Neural crest cell (in vitro differentiated cells): ENCODE measurements at regions not wholly inside any gene's neighbourhood (a gene's known extent, or its start where the extent isn't known, plus 50 kb on each side); places are given as distances from the start of the nearest gene placed in this dataset.
A peak's percentile ranks its signal among the peaks of the same experiment; 100 is the strongest.

Experiments
- DNase-seq: peaks from one replicate; pipeline ENCODE4 v3.0.0; 2021; ENCODE audit warnings: low read depth, mixed read lengths, low spot score
- H3K27ac Mint-ChIP-seq: one replicate; pipeline ENCODE4 v1.8.0; 2021; ENCODE audit warnings: mild to moderate bottlenecking, mixed read lengths; ENCODE audit not compliant: unreplicated experiment
- H3K27me3 Mint-ChIP-seq: 2 replicates; pipeline ENCODE4 v1.8.0; 2021; ENCODE audit warnings: low read depth, mild to moderate bottlenecking, mixed read lengths
- H3K36me3 Mint-ChIP-seq: 2 replicates; pipeline ENCODE4 v1.8.0; 2021; ENCODE audit warnings: low read depth, mild to moderate bottlenecking, mixed read lengths
- H3K4me1 Mint-ChIP-seq: 2 replicates; pipeline ENCODE4 v1.8.0; 2021; ENCODE audit warnings: mixed read lengths
- H3K4me3 Mint-ChIP-seq: one replicate; pipeline ENCODE4 v1.8.0; 2021; ENCODE audit warnings: mild to moderate bottlenecking, mixed read lengths
- H3K9me3 Mint-ChIP-seq: 2 replicates; pipeline ENCODE4 v1.8.0; 2021; ENCODE audit warnings: mixed read lengths
- CTCF ChIP-seq: fragments of 200-600 bp; sonication (generic); conservative IDR thresholded peaks from 2 replicates; pipeline ENCODE4 v1.5.0; 2021; ENCODE audit warnings: antibody characterized with exemption, mild to moderate bottlenecking

GRCh38 chr17:79506150-79506870 is 104.5 kb downstream of the RBFOX3 start:
- no peak for DNase-seq
- Mint-ChIP-seq H3K27me3 (no peaks in the 10 kb centered on the region), H3K36me3 (no peaks in the 10 kb centered on the region), H3K4me1 (peaks cover 6% of the 10 kb centered on the region), H3K4me3 (no peak overlapping the region), H3K27ac (peak overlapping the region; percentile 43), H3K9me3 (peaks cover 2% of the 10 kb centered on the region)
- no peak for TF ChIP-seq CTCF

GRCh38 chr17:79505199-79505598 is 105.7 kb downstream of the RBFOX3 start:
- no peak for TF ChIP-seq CTCF
- H3K4me1 Mint-ChIP-seq: peaks cover 15% of the 10 kb centered on the region
- H3K27me3 Mint-ChIP-seq: no peaks in the 10 kb centered on the region
- H3K27ac Mint-ChIP-seq: no peak overlapping the region
- no peaks in the 10 kb centered on the region for H3K36me3 Mint-ChIP-seq
- H3K9me3 Mint-ChIP-seq: no peaks in the 10 kb centered on the region
- DNase-seq: no peak
- H3K4me3 Mint-ChIP-seq: no peak overlapping the region

- Mint-ChIP-seq H3K27ac (no peak overlapping the region), H3K27me3 (no peaks in the 10 kb centered on the region), H3K36me3 (no peaks in the 10 kb centered on the region), H3K4me1 (peaks cover 15% of the 10 kb centered on the region), H3K9me3 (peaks cover 3% of the 10 kb centered on the region), H3K4me3 (no peak overlapping the region)
- no peak for TF ChIP-seq CTCF
- DNase-seq: no peak
Measured at GRCh38 chr17:79504181-79504605, 106.7 kb downstream of the RBFOX3 start.

- Mint-ChIP-seq H3K4me3 (no peak overlapping the region), H3K9me3 (peaks cover 9% of the 10 kb centered on the region), H3K27ac (no peak overlapping the region), H3K27me3 (no peaks in the 10 kb centered on the region), H3K36me3 (no peaks in the 10 kb centered on the region), H3K4me1 (peaks cover 15% of the 10 kb centered on the region)
- TF ChIP-seq CTCF: no peak
- DNase-seq: no peak
Measured at GRCh38 chr17:79503126-79503839, 107.6 kb downstream of the RBFOX3 start.

- TF ChIP-seq CTCF: no peak
- Mint-ChIP-seq H3K9me3 (peaks cover 9% of the 10 kb centered on the region), H3K27ac (no peak overlapping the region), H3K4me3 (no peak overlapping the region), H3K4me1 (peaks cover 15% of the 10 kb centered on the region), H3K27me3 (no peaks in the 10 kb centered on the region), H3K36me3 (no peaks in the 10 kb centered on the region)
- DNase-seq: no peak
Measured at GRCh38 chr17:79501910-79502309, 108.9 kb downstream of the RBFOX3 start.
